Neuronal stem cell (in vitro differentiated cells): ENCODE measurements at regions not wholly inside any gene's neighbourhood (a gene's known extent, or its start where the extent isn't known, plus 50 kb on each side); places are given as distances from the start of the nearest gene placed in this dataset.

Source experiments
- DNase-seq: peaks from one replicate; pipeline ENCODE4 v3.0.0-alpha.2; 2013; ENCODE audit warnings: low spot score
- H2AFZ ChIP-seq: one replicate; pipeline ENCODE4 v1.6.1; 2013; ENCODE audit warnings: mild to moderate bottlenecking, low read length, inconsistent platforms
- H2AK5ac ChIP-seq: 2 replicates; pipeline ENCODE4 v1.6.1; 2013; ENCODE audit warnings: low read depth, mild to moderate bottlenecking, inconsistent platforms, low read length, moderate library complexity, mixed read lengths
- H2BK120ac ChIP-seq: 2 replicates; pipeline ENCODE4 v1.6.1; 2013; ENCODE audit warnings: low read depth, mild to moderate bottlenecking, inconsistent platforms, low read length, moderate library complexity, mixed read lengths
- H2BK12ac ChIP-seq: one replicate; pipeline ENCODE4 v1.6.1; 2013; ENCODE audit warnings: low read length, inconsistent platforms
- H2BK15ac ChIP-seq: 2 replicates; pipeline ENCODE4 v1.6.1; 2013; ENCODE audit warnings: mild to moderate bottlenecking, low read length, inconsistent platforms, mixed read lengths
- H2BK5ac ChIP-seq: one replicate; pipeline ENCODE4 v1.6.1; 2013; ENCODE audit warnings: inconsistent platforms, mild to moderate bottlenecking, low read length, moderate library complexity
- H3K14ac ChIP-seq: one replicate; pipeline ENCODE4 v1.6.1; 2013; ENCODE audit warnings: low read length, inconsistent platforms
- H3K18ac ChIP-seq: 2 replicates; pipeline ENCODE4 v1.6.1; 2013; ENCODE audit warnings: low read length, inconsistent platforms
- H3K23ac ChIP-seq: 2 replicates; pipeline ENCODE4 v1.6.1; 2013; ENCODE audit warnings: low read depth, mild to moderate bottlenecking, mixed read lengths, low read length, inconsistent platforms; ENCODE audit not compliant: poor library complexity
- H3K27ac ChIP-seq: replicated peaks from 3 replicates; pipeline ENCODE4 v1.5.1; 2013; ENCODE audit warnings: low read length, inconsistent platforms
- H3K27me3 ChIP-seq, 3 experiments: 2 replicates each; pipeline ENCODE4 v1.6.1; 2013; ENCODE audit warnings: low read length in 3 of 3, mild to moderate bottlenecking in 2 of 3, inconsistent platforms in 1 of 3, low read depth in 1 of 3, mixed read lengths in 1 of 3, moderate library complexity in 1 of 3; ENCODE audit not compliant: control insufficient read depth in 3 of 3, insufficient read depth in 3 of 3
- H3K36me3 ChIP-seq, 2 donors: replicated peaks in 1 of 2; 2 replicates each; pipeline ENCODE4 v1.6.1; 2013; ENCODE audit warnings: low read length in 2 of 2; ENCODE audit not compliant: control insufficient read depth in 2 of 2, insufficient read depth in 2 of 2
- H3K4ac ChIP-seq: 2 replicates; pipeline ENCODE4 v1.6.1; 2013; ENCODE audit warnings: inconsistent platforms, mild to moderate bottlenecking, low read length, moderate library complexity
- H3K4me1 ChIP-seq, 2 donors: 1 replicate in 1 of 2; 2 replicates in 1 of 2; pipeline ENCODE4 v1.6.1; 2013; ENCODE audit warnings: low read length in 2 of 2, low read depth in 1 of 2; ENCODE audit not compliant: control insufficient read depth in 2 of 2, insufficient read depth in 1 of 2
- H3K4me2 ChIP-seq: one replicate; pipeline ENCODE4 v1.6.1; 2013; ENCODE audit warnings: mild to moderate bottlenecking, low read length, inconsistent platforms; ENCODE audit not compliant: insufficient read depth, poor library complexity, severe bottlenecking
- H3K4me3 ChIP-seq, 2 donors: 2 replicates each; pipeline ENCODE4 v1.5.1; 2013; ENCODE audit warnings: low read length in 2 of 2, mild to moderate bottlenecking in 2 of 2, inconsistent platforms in 1 of 2, moderate library complexity in 1 of 2
- H3K79me1 ChIP-seq: one replicate; pipeline ENCODE4 v1.6.1; 2013; ENCODE audit warnings: low read depth, mild to moderate bottlenecking, inconsistent platforms, low read length, moderate library complexity
- H3K9ac ChIP-seq: one replicate; pipeline ENCODE4 v1.6.1; 2013; ENCODE audit warnings: mild to moderate bottlenecking, low read depth, low read length, inconsistent platforms; ENCODE audit not compliant: poor library complexity
- H3K9me3 ChIP-seq, 2 donors: replicated peaks in 1 of 2; 2 replicates each; pipeline versions ENCODE3 to v1.6.1; 2013; ENCODE audit warnings: low read length in 2 of 2, mild to moderate bottlenecking in 2 of 2, inconsistent platforms in 1 of 2, low read depth in 1 of 2, mixed read lengths in 1 of 2, moderate library complexity in 1 of 2; ENCODE audit not compliant: control insufficient read depth in 2 of 2, insufficient read depth in 1 of 2
- H4K8ac ChIP-seq: one replicate; pipeline ENCODE4 v1.6.1; 2013; ENCODE audit warnings: low read depth, mild to moderate bottlenecking, inconsistent platforms, low read length, moderate library complexity
- H4K91ac ChIP-seq: one replicate; pipeline ENCODE4 v1.6.1; 2013; ENCODE audit warnings: low read length, low read depth, mild to moderate bottlenecking, inconsistent platforms; ENCODE audit not compliant: poor library complexity
- WGBS, 2 donors: extraction: QIAGEN DNeasy Blood & Tissue Kit; methylation state at CpG; one replicate each; pipeline ENCODE4 v1.1.7; 2013; ENCODE audit warnings: missing lambda C conversion rate in 2 of 2, mixed read lengths in 1 of 2; ENCODE audit not compliant: insufficient read length in 2 of 2, insufficient replicate concordance in 1 of 2; ENCODE audit errors: extremely low coverage in 2 of 2; 5-methylcytosine and 5-hydroxymethylcytosine counted together

DNA sequence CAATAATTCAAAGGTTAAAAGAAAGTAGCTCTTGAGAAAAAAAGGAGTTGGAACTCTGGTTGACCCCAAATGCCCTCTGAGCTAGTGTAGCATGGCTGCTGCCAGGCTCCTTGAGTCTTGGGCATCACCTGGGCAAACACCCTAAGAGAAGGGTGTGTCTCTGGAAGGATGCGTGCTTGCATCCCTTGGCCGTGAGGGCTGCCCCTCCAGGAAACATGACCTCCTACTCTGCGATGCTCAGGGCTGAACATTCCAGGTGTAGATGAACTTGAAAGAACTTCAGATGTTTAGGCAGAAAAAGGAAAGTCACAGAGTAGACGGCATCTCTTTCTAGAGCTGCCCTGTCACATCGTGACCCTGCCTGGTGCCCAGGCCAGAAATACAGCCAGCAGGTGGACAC is 189.4 kb upstream of the TCERG1L start:
- H2AFZ ChIP-seq: no peak overlapping the region
- no peak overlapping the region for H3K4me3 ChIP-seq
- H3K14ac ChIP-seq: no peak overlapping the region
- no peak overlapping the region for H3K27ac ChIP-seq
- H3K79me1 ChIP-seq: no peaks in the 10 kb centered on the region
- no peak overlapping the region for H3K23ac ChIP-seq
- WGBS, 2 donors: no CpG with 5 or more reads among the region's 5 CpGs
- H4K91ac ChIP-seq: no peak overlapping the region
- no peak overlapping the region for H3K18ac ChIP-seq
- H2BK15ac ChIP-seq: no peak overlapping the region
- H3K9me3 ChIP-seq: peaks cover 0 to 6% of the 10 kb centered on the region in 2 donors
- no peak overlapping the region for H3K4ac ChIP-seq
- no peaks in the 10 kb centered on the region for H3K27me3 ChIP-seq
- no peak overlapping the region for H3K9ac ChIP-seq
- no peak overlapping the region for H2BK120ac ChIP-seq
- no peak overlapping the region for H3K4me2 ChIP-seq
- no peak overlapping the region for H2AK5ac ChIP-seq
- no peak overlapping the region for H2BK12ac ChIP-seq
- H2BK5ac ChIP-seq: no peak overlapping the region
- H3K4me1 ChIP-seq: no peaks in the 10 kb centered on the region
- H4K8ac ChIP-seq: no peak overlapping the region
- DNase-seq: no peak
- no peaks in the 10 kb centered on the region for H3K36me3 ChIP-seq

DNA sequence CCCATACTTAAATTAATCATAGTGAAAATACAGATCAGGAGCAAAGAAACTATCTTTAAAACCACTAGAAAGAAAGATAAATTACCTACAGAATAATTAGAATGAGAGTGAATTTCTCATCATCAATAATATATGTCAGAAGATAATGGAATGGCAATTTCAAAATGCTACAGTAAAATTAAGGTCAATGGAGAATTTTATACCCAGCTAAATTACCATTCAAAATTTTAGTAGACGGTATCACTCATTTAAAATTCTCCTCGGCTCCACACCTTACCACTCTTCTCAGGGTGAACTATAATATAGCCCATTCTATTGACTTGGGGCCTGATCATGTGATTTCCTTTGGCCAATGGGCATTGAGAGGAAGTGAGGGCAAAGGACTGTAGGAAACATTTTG is 192.5 kb upstream of the TCERG1L start:
- H3K23ac ChIP-seq: no peak overlapping the region
- H2BK12ac ChIP-seq: no peak overlapping the region
- H3K18ac ChIP-seq: no peak overlapping the region
- H3K14ac ChIP-seq: no peak overlapping the region
- no peak overlapping the region for H2AFZ ChIP-seq
- no peak for DNase-seq
- H3K9me3 ChIP-seq: peaks cover 0 to 6% of the 10 kb centered on the region in 2 donors
- H3K4me1 ChIP-seq: no peaks in the 10 kb centered on the region
- H3K27me3 ChIP-seq: no peaks in the 10 kb centered on the region
- no CpG with 5 or more reads among the region's 2 CpGs for WGBS, 2 donors
- H2BK15ac ChIP-seq: no peak overlapping the region
- H3K4ac ChIP-seq: no peak overlapping the region
- H3K9ac ChIP-seq: no peak overlapping the region
- H3K36me3 ChIP-seq: no peaks in the 10 kb centered on the region
- H3K4me3 ChIP-seq: no peak overlapping the region
- no peak overlapping the region for H2BK120ac ChIP-seq
- H4K91ac ChIP-seq: no peak overlapping the region
- H2BK5ac ChIP-seq: no peak overlapping the region
- no peak overlapping the region for H3K4me2 ChIP-seq
- no peak overlapping the region for H3K27ac ChIP-seq
- no peak overlapping the region for H4K8ac ChIP-seq
- H3K79me1 ChIP-seq: no peaks in the 10 kb centered on the region
- no peak overlapping the region for H2AK5ac ChIP-seq

DNA sequence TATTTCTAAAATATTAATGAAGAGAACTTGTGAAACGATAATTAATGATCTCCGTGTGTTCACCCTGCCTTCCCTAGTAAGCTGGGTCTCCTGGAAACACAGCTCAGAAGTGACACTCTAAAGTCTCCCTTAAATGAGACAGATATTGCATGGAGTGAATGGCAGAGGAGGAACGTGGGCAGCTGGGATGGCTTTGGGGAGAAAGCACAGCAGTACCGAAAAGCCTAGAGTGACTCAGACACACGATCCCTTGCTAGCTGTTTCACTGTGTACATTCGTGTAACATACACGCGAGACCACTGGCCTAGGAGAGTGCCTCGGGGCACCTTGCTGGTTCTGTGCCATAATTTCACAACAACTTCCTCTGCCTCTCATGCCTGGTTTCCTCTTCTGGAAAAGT is 199.9 kb upstream of the TCERG1L start:
- Histone ChIP-seq H3K27me3 (no peaks in the 10 kb centered on the region), H4K8ac (no peak overlapping the region), H3K14ac (no peak overlapping the region), H3K9ac (no peak overlapping the region), H4K91ac (no peak overlapping the region), H3K18ac (no peak overlapping the region), H2BK5ac (no peak overlapping the region), H3K9me3 (peaks cover 0 to 13% of the 10 kb centered on the region in 2 donors), H2BK12ac (no peak overlapping the region), H2AK5ac (no peak overlapping the region), H3K4me3 (no peak overlapping the region), H3K23ac (no peak overlapping the region), H3K4ac (no peak overlapping the region), H3K36me3 (no peaks in the 10 kb centered on the region), H3K79me1 (no peaks in the 10 kb centered on the region), H3K4me1 (peaks cover 0 to 4% of the 10 kb centered on the region in 2 donors), H2AFZ (no peak overlapping the region), H3K4me2 (no peak overlapping the region), H2BK120ac (no peak overlapping the region), H2BK15ac (no peak overlapping the region), H3K27ac (no peak overlapping the region)
- no CpG with 5 or more reads among the region's 9 CpGs for WGBS, 2 donors
- no peak for DNase-seq

DNA sequence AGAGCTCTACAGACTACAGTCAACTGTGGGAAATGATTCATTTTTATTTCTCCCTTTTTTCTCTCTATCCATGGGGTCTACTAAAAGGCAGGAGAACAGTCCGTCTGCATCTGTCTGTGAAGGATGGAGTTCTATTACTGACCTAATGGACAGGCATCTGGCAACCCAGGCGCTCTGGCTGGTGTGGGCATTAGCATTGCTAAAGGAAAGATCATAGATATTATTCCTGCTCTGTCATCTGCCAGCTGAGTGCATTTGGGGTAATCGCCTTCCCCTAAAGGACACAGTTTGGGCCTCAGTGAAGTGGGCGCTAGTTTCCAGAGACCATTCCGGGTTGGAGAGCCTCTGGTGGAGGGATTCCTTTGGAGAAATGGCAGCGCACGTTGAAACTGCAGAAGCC is 201.3 kb upstream of the TCERG1L start:
- H3K18ac ChIP-seq: no peak overlapping the region
- no peak overlapping the region for H2AFZ ChIP-seq
- peaks cover 0 to 13% of the 10 kb centered on the region in 2 donors for H3K9me3 ChIP-seq
- no peak overlapping the region for H2BK12ac ChIP-seq
- no peak overlapping the region for H2BK5ac ChIP-seq
- no peak overlapping the region for H3K9ac ChIP-seq
- no peaks in the 10 kb centered on the region for H3K79me1 ChIP-seq
- H3K27me3 ChIP-seq: no peaks in the 10 kb centered on the region
- no peak overlapping the region for H4K91ac ChIP-seq
- no peak overlapping the region for H3K14ac ChIP-seq
- H2BK120ac ChIP-seq: no peak overlapping the region
- no peak overlapping the region for H3K4me3 ChIP-seq
- H2AK5ac ChIP-seq: no peak overlapping the region
- no peak overlapping the region for H2BK15ac ChIP-seq
- no peak overlapping the region for H3K27ac ChIP-seq
- no peak overlapping the region for H3K23ac ChIP-seq
- H4K8ac ChIP-seq: no peak overlapping the region
- DNase-seq: no peak
- no CpG with 5 or more reads among the region's 7 CpGs for whole genome bisulfite sequencing, 2 donors
- H3K4me2 ChIP-seq: no peak overlapping the region
- H3K4ac ChIP-seq: no peak overlapping the region
- peaks cover 0 to 4% of the 10 kb centered on the region in 2 donors for H3K4me1 ChIP-seq
- H3K36me3 ChIP-seq: no peaks in the 10 kb centered on the region
